C4-2B (cell line): ENCODE measurements at regions not wholly inside any gene's neighbourhood (a gene's known extent, or its start where the extent isn't known, plus 50 kb on each side); places are given as distances from the start of the nearest gene placed in this dataset.

Experiments
- ZFX ChIP-seq: fragments of 450-650 bp; IDR thresholded peaks from 2 replicates; pipeline ENCODE4 v1.6.1; 2017
- TF ChIP-seq, protein P1 (sequence below): fragments of 450-650 bp; conservative IDR thresholded peaks from 2 replicates; pipeline ENCODE4 v1.5.1; 2017; ENCODE audit warnings: mild to moderate bottlenecking

DNA sequence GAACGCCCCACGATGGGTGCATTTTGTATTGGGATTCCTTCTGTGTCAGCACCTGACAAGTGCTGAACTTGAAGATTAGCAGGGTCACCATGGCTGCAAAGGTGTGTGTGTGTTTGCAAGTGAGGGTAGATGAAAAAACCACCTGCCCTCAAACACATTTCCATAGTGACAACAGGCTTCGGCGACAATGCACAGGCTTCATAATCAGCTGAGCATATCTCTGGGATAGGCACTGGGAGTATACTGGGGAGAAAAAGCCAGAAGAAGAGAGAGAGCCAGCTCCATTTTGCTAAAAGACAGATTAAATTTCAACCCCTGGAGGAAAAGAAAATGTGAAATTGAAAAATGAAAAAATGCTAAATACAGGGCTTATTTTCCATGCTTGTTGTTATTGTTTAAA is 656.1 kb downstream of the INHBA start:
- TF ChIP-seq, protein P1, sequence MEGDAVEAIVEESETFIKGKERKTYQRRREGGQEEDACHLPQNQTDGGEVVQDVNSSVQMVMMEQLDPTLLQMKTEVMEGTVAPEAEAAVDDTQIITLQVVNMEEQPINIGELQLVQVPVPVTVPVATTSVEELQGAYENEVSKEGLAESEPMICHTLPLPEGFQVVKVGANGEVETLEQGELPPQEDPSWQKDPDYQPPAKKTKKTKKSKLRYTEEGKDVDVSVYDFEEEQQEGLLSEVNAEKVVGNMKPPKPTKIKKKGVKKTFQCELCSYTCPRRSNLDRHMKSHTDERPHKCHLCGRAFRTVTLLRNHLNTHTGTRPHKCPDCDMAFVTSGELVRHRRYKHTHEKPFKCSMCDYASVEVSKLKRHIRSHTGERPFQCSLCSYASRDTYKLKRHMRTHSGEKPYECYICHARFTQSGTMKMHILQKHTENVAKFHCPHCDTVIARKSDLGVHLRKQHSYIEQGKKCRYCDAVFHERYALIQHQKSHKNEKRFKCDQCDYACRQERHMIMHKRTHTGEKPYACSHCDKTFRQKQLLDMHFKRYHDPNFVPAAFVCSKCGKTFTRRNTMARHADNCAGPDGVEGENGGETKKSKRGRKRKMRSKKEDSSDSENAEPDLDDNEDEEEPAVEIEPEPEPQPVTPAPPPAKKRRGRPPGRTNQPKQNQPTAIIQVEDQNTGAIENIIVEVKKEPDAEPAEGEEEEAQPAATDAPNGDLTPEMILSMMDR, result no peak
- no peak for TF ChIP-seq ZFX
